HG02943 (cell line): ENCODE measurements at regions not wholly inside any gene's neighbourhood (a gene's known extent, or its start where the extent isn't known, plus 50 kb on each side); places are given as distances from the start of the nearest gene placed in this dataset.

Experiments
- ATAC-seq: cut with Tn5 transposase; IDR thresholded peaks from one replicate; pipeline ENCODE4 v1.9.1; 2021; ENCODE audit warnings: mild to moderate bottlenecking, low read depth, moderate library complexity; ENCODE audit not compliant: unreplicated experiment

DNA sequence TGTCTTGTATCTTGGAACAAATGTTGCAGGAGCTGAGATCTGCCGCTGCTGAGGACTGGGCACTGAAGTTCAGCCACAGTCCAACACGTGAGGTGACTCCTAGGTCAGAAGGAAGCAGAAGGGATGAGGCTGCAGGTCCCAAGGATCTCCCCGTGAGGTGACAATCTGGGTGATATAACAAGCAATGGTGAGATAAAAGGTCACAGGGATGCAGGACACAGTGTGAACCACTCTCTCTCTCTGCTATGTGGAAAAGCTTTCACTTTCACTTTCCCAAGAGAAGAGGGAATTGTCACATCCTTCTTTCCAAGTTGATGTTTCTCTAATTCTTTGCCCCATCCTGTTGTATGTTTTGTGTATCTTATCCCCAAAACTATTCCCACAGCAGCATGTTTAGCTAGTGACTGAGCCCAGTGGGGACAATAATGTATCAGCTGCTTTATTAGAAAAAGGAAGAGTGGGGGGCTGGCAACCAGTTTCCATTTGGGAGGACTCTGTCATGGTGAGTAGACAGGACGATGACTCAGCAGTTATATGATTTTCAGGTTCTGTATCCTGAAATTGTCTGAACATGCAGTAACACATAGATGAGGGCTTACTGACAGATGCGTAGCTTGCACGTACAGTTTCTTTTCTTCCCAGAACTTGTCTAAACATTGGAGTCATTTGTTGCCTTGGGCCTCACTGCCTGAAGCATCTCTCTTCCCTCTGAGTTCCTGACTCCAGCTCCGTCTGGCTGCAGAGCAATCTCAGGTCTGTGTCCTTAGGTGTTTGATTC lies 1415.8 kb upstream of the TENM3 start:
- no peak for ATAC-seq

DNA sequence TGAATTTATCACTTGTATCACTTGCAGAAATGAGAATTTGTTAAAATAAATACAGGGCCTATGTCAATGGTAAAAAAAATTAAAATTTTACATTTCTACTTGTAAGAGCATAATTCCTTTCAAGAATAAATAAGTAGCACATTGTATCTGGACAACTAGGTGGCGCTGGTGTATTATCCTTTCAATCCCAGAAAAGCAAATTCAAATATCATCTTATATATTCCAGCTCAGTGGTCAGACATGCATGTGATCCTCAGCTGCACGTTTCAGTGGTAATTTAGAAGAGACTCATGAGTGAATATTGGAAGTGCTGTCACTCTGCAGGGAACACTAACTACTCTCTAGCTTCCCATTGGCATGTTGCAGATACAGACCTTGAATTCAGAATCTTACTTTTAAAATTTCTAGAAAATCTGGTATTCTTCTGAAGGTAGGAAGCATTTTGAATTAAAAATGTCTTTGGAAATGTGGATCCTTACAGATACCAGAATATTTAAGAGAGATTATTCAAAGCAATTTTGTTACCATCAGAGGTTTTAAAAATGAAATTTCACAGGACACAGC lies 1414.7 kb upstream of the TENM3 start:
- no peak for ATAC-seq

DNA sequence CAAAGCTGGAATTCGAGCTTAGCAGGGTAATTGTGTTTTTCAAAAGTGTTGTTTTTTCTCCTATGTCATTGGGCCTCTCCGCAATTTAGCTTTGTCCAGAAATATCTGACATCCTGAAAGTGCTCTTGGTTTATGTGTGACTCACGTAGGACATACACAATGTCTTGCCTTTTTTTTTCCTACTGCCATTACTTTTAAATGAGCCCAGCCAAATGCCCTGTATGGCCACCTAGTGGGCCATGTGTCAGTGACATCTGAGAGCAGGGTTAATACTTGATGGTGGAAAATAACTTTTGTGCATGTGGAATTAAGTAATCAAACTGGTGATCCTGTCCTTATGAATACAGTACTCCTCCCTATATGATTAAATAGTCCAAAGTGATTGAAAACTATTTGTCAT lies 1411.1 kb upstream of the TENM3 start:
- no peak for ATAC-seq

DNA sequence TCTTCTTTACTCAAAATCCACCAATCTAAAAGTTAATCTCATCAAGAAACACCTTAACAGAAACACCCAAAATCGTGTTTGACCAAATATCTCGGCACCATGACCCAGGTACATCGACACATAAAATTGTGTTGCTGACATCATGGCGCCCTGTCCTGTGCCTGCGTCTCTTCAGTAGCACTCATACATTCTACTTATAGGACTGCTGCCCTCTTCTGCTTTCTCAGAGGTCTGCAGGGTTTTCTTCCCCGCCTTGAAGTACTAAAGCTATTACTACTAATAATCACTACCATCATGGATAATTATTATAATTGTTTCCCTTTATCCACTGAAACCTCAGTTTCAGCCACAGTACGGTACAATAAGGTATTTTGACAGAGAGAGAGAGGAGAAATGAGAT lies 1403.1 kb upstream of the TENM3 start:
- no peak for ATAC-seq

DNA sequence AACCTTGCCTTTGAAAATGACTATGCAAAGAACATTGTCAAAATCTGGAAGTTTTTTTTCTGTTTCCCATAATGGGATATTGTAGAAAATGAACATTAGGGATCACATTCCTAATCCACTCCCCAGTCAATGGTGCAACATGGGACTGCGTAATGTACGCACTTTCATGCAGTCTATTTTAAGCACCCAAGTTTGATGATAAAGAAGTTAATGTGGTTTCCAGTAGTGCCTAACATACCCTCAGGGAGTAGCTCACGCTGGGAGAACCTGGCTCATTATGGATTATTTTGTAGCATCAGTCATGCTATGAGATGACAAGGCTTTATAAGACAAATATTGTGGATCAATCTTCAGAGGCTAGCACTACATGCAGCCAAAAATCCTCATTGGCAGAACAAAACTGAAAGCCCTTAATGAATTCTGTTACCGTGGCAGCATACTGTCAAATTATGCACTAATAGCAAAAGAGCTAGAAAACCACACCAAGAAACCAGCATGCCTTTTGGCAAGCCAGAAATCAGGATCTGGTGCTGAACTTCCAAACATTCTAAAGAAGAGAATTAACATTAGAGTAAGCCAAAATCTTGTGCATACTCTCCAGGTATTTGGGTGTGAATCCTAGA lies 1392.8 kb upstream of the TENM3 start:
- no peak for ATAC-seq

DNA sequence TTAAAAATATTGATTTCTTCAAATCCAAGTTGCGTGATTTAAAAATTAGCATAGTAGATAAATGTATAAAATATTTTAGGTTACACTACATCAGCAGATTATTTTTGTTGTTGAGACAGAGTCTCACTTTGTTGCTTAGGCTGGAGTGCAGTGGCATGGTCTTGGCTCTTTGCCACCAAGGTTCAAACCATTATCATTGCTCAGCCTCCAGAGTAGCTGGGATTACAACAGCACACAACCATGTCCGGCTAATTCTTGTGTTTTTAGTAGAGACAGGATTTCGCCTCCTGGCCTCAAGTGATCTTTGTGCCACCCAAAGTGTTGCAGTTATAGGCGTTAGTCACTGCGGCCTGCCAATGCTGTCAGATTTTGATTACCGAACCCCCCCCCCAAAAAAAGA lies 1390.5 kb upstream of the TENM3 start:
- ATAC-seq = no peak

DNA sequence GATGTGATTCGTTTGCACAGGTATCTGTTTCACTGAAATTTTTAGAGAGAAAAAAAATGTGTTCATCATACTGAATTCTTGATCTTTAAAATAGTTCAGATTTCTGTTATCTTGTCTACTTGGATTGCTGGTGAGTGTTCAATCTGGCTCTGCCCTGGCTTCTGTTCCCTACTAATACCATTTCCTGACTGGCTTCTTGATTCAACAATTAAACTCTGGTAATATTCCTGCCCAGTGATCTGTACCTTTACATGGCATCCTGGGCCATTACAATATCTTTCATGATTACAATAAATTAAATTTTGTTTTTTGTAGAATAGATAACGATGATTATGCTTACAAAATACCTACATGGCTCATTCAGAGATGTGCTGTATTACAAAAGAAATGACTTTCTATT lies 1388.0 kb upstream of the TENM3 start:
- no peak for ATAC-seq

DNA sequence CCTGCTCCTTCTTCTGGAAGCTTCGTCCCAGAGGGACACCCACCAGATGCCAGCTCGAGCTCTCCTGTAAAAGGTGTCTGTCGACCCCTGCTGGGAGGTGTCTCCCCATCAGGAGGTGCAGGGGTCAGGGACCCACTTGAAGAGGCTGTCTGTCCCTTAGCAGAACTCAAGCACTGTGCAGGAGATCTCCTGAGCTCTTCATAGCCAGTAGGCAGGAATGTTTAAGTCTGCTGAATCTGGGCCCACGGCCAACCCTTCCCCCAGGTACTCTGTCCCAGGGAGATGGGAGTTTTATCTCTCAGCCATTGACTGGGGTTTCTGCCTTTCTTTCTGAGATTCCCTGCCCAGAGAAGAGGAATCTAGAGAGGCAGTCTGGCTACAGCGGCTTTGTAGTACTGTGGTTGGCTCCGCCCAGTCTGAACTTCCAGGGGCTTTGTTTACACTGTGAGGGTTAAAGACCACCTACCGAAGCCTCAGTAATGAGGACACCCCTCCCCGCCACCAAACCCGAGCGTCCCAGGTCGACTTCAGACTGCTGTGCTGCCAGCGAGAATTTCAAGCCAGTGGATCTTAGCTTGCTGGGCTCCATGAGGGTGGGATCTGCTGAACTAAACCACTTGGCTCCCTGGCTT lies 1383.0 kb upstream of the TENM3 start:
- no peak for ATAC-seq

DNA sequence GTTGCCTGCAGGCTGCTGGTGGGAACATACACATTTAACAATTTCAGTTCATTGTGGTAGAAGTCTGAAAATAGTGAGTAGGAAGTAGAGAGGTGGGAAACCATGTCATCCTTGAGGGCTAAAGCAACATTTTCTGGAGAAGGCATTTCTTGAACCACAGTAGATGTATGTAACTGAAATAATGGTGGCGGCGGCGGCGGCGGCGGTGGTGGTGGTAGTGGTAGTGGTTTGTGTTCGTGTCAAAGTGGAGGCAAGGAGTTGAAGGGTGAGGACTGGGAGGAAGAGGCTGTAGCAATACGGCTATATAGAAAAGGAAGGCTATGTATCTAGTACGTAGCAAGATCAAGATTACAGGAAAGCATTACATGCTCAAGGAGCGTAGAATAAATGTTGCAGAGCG lies 1381.6 kb upstream of the TENM3 start:
- no peak for ATAC-seq

DNA sequence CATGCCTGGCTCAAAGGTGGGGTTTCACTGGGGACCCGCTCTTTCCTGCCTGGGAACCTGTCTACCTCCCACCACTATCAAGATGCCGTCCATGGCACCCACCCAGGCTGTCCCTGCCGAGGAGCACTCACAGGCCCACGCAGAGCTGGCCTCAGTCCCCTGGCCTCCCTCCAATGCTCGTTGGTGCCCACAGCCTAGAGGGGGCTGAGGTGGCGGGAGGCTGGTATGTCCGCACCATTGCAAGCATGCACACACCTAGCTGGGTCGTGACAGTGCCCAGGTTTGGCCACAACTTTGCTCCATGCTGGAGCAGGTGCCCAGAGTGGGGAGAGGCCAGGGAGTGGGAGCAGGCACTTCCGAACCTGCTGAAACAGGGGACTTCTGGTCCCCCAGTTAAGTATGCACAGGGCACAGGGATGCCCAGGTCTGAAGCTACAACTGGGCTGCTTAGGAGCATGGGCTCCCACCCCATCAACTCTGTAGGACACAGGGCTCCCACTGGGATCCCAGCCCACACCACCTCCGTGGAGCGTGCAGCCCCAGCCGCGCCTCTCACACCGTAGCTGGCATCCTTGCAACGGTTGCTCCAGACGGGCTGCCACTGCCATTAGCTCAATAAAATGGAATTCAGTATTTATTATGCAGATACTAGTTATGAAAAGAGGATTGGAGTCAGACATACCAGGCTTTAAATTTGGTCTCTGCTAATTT lies 1376.1 kb upstream of the TENM3 start:
- no peak for ATAC-seq

DNA sequence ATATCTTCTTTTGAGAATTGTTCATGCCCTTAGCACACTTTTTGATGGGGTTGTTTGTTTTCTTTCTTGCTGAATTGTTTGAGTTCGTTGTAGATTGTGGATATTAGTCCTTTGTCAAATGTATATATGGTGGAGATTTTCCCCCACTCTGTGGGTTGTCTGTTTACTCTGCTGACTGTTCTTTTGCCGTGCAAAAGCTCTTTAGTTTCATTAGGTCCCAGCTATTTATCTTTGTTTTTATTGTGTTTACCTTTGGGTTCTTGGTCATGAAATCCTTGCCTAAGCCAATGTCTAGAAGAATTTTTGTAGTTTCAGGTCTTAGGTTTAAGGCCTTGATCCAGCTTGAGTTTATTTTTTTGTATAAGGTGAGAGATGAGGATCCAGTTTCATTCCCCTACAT lies 1372.6 kb upstream of the TENM3 start:
- no peak for ATAC-seq

DNA sequence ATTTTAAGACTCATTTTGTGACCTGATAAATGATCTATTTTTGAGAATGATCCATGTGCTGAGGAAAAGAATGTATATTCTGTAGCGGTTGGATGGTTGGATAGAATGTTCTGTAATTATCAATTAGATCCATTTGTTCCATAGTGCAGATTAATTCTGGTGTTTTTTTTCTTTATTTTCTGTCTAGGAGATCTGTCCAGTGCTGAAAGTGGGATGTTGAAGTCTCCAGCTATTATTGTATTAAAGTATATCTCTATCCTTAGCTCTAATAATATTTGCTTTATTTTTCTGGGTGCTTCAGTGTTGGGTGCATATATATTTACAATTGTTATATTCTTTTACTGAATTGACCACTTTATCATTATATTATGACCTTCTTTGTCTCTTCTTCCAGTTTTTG lies 1344.9 kb upstream of the TENM3 start:
- no peak for ATAC-seq

DNA sequence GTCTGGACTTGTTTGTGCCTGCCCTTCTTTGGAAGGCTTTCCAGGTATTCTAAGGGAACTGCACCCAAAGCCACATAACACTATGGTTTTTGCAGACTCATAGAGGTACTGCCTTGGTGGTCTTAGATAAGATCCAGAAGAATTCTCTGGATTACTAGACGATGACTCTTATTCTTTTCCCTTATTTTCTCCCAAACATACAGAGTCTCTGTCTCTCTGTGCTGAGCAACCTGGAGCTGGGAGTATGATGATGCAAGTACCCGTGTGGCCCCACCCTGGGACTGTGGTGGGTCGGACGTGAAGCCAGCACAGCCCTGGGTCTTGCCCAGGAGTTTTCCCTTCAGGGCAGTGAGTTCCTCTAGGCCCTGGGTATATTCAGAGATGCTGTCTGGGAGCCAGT lies 1342.4 kb upstream of the TENM3 start:
- no peak for ATAC-seq

DNA sequence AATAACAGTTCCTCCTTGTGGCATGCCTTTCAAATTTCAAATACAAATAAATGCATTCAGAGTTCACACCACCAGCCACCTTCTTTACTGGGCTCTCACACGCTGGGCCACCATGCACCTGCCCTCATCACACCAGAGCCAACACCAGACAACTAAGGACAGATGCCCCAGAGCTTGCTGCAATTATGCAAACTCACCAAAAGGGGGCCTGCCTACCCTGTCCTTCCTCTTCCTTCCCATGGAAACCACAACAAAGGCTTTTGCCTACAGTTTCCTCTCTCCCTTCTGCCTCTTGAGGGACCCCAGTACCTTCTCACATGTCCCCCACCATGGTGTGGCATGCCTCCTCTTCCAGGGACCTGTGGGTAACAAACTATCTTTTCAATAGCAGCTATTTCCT lies 1333.9 kb upstream of the TENM3 start:
- ATAC-seq = no peak

DNA sequence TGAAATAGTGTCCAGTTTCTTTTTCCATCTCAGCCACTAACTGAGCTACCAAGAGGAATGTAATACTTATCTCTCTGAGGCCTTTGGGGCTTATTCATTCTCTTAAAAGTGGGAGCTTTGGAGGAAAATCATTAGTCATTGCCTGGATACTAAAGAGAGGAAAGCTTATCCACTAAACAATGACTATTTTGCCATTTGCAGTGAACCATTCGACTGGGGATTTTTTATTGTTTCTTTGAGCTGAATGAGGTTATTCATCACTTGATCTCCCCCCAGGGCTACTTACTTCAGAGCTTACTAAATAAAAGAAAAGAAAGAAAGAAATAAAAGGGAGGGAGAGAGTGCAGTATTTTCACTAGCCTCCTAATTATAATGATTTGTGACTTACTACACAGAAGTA lies 1329.5 kb upstream of the TENM3 start:
- no peak for ATAC-seq

DNA sequence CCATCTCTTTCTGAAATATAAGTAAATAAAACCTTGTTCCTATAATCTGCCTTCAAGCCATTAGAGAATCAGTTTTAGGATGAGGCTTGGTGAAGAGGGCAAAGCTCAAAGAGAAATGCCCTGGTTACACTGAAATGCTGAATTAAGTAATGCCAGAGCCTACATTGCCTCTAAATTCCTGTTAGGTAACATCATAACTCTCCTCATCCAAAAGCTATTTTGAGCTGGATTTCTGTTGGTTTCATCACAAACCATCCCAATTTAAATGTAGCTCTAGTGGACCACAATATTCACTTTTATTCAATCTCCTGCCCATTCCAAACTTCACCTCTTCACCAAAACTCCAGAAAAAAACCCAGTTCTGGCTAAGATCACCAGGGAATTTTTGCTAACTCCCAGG lies 1319.7 kb upstream of the TENM3 start:
- no peak for ATAC-seq

DNA sequence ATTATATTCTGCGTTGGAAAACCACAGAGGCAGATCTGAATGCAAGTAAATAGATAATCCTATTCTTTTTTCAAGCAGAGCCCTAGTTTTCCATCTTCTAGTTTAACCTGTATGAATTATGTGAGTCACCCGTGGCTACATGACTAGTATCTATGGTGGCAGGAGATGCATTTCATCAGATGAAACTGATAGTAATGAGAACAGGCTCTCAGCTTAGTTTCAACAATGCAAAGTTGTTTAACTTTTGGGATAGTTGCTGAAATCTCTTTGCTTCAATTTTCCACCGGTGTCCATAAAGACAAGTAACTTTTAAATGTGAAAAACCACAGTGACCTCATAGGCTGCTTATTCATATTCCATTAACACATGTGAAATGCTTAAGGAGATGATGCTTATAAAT lies 1317.4 kb upstream of the TENM3 start:
- no peak for ATAC-seq

DNA sequence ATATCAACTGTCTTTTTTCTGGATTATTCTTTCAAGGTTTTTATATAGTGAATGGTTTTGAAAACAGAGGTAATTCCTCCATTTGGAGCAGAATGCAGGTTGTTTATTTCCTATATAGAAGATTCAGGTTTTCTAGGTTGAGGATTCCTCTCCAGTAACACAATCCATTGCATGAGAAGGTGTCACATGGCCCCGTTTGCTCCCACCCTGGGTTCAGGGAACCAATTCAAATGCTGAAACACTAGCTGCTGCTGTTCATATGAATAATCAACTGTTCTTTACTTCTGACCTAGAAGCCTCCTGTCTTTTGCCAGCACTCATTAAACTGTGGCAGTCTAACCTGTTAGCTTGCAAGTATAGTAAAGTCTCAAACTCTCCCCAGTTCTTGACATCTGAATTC lies 1316.9 kb upstream of the TENM3 start:
- no peak for ATAC-seq

DNA sequence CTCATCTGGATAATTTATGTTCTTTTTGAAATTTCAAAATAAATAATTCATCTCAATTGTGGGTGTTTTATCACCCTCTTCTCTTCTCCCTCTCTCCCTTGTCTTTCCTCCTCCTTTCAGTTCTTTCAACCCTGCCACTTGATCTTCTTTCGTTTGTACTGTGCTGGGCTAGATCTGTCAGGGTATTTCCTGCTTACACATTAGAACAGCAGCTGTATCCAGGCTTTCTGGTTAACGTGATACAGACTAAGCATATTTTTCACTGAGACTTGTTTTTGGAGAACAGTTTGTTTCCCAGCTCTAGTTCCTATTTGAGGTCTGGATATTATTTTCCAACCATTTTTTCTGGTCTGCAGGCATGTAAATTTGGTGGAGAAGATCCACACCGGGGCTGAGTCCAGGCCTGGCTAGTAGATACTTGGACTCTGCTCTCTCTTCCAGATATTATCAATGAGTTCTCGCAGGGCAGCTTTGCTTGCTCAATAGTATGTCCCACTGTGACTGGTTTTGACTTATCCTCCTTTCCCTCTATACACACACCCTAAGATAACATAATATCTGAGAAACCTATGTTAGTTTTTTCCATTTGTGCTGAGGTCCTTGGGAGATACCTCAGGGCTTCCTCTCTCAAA lies 1310.7 kb upstream of the TENM3 start:
- no peak for ATAC-seq

DNA sequence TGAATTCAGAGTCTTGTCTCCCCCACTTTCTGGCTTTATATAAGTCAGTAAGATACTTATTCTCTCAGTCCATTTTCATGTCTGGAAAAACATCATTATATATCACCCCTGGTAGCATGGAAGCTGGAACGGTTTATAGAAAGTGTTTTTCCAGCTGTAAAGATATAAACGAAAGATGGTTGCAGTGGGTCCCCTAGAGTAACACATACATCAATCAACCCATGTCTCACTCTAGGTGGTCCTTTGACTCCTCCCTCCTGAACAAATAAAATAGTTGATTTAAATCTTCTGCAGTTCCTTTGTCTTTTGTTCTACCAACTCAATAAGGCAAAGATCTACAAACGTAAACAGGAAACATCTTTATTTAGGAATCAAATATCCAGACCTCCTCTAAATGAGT lies 1306.1 kb upstream of the TENM3 start:
- no peak for ATAC-seq

DNA sequence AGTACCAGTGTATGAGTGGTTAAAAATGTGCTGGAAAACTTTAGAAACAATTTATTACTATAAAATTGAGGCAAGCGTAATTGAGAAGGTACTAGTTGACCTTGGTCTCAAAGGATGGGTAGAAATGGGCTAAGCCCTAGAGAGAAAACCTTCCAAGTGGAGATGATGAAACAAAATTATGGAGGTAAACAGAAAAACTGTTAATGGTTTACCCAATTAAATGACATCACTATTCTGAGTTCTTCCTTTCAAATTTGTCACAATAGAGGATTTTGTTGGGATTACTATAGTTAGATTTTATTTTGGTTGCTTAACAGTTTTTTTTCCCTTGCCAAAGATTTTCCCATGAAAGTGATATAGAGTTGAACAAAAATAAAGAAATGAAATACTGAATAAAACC lies 1302.5 kb upstream of the TENM3 start:
- no peak for ATAC-seq
